ENCODE measurements at regions not wholly inside any gene's neighbourhood (a gene's known extent, or its start where the extent isn't known, plus 50 kb on each side); places are given as distances from the start of the nearest gene placed in this dataset.

GRCh38 chr12:92008345-92008744 lies 137.3 kb downstream of the BTG1 start:
- Histone ChIP-seq H3K4me3 (no peak overlapping the region), H3K4me1 (peaks cover 0 to 2% (median 0%) of the 10 kb centered on the region in 4 donors), H3K27me3 (no peaks in the 10 kb centered on the region), H3K27ac (no peak overlapping the region), H3K36me3 (no peaks in the 10 kb centered on the region), H3K9me3 (no peaks in the 10 kb centered on the region)
- intact Hi-C loops (cut with DNase I) = no loop called here
- WGBS, 2 donors = 96% methylated on average over 5 of the region's 5 CpGs
- DNase-seq = no peak
- TF ChIP-seq CTCF (IDR thresholded peaks at IDR 0.05) = no peak
- TF ChIP-seq POLR2AphosphoS5 (IDR thresholded peaks at IDR 0.05) = no peak
- no peak for TF ChIP-seq EP300 (IDR thresholded peaks at IDR 0.05)
- TF ChIP-seq POLR2A (IDR thresholded peaks at IDR 0.05) = no peak

- WGBS, 2 donors = 97 to 98% methylated on average over 9 of the region's 9 CpGs
- DNase-seq = no peak
- Histone ChIP-seq H3K27me3 (no peaks in the 10 kb centered on the region), H3K4me3 (no peak overlapping the region), H3K9me3 (no peaks in the 10 kb centered on the region), H3K4me1 (peaks cover 0 to 8% (median 0%) of the 10 kb centered on the region in 4 donors), H3K27ac (no peak overlapping the region), H3K36me3 (no peaks in the 10 kb centered on the region)
- TF ChIP-seq POLR2A (IDR thresholded peaks at IDR 0.05) (no peak), POLR2AphosphoS5 (IDR thresholded peaks at IDR 0.05) (no peak), EP300 (IDR thresholded peaks at IDR 0.05) (no peak), CTCF (IDR thresholded peaks at IDR 0.05) (no peak)
- intact Hi-C loops (cut with DNase I) = no loop called here
These were observed 137.9 kb downstream of the BTG1 start for GRCh38 chr12:92007787-92008186.

GRCh38 chr12:92003701-92004100 lies 141.9 kb downstream of the BTG1 start:
- no peak for DNase-seq
- Histone ChIP-seq H3K9me3 (no peaks in the 10 kb centered on the region), H3K4me3 (no peak overlapping the region), H3K27ac (no peak overlapping the region), H3K4me1 (peaks cover 0 to 14% (median 0%) of the 10 kb centered on the region in 4 donors), H3K36me3 (no peaks in the 10 kb centered on the region), H3K27me3 (no peaks in the 10 kb centered on the region)
- TF ChIP-seq EP300 (IDR thresholded peaks at IDR 0.05) (no peak), POLR2AphosphoS5 (IDR thresholded peaks at IDR 0.05) (no peak), CTCF (IDR thresholded peaks at IDR 0.05) (no peak), POLR2A (IDR thresholded peaks at IDR 0.05) (no peak)
- intact Hi-C loops (cut with DNase I) = no loop called here
- WGBS, 2 donors = 73 to 80% methylated on average over 3 of the region's 3 CpGs

GRCh38 chr12:92002673-92003382 lies 142.8 kb downstream of the BTG1 start:
- no peak for TF ChIP-seq POLR2A (IDR thresholded peaks at IDR 0.05)
- TF ChIP-seq EP300 (IDR thresholded peaks at IDR 0.05) = no peak
- no peak for TF ChIP-seq POLR2AphosphoS5 (IDR thresholded peaks at IDR 0.05)
- no peak for TF ChIP-seq CTCF (IDR thresholded peaks at IDR 0.05)
- peak overlapping the region in 1 of 4 donors; percentile 24 for H3K27ac ChIP-seq
- no peaks in the 10 kb centered on the region for H3K27me3 ChIP-seq
- peaks cover 0 to 14% (median 0%) of the 10 kb centered on the region in 4 donors for H3K4me1 ChIP-seq
- DNase-seq = no peak
- WGBS, 2 donors = 81 to 85% methylated on average over 5 of the region's 5 CpGs
- H3K36me3 ChIP-seq = no peaks in the 10 kb centered on the region
- no peak overlapping the region for H3K4me3 ChIP-seq
- intact Hi-C loops (cut with DNase I) = no loop called here
- no peaks in the 10 kb centered on the region for H3K9me3 ChIP-seq

All from sigmoid colon (tissue), 6 donors.